ENCODE measurements at regions not wholly inside any gene's neighbourhood (a gene's known extent, or its start where the extent isn't known, plus 50 kb on each side); places are given as distances from the start of the nearest gene placed in this dataset.

DNA sequence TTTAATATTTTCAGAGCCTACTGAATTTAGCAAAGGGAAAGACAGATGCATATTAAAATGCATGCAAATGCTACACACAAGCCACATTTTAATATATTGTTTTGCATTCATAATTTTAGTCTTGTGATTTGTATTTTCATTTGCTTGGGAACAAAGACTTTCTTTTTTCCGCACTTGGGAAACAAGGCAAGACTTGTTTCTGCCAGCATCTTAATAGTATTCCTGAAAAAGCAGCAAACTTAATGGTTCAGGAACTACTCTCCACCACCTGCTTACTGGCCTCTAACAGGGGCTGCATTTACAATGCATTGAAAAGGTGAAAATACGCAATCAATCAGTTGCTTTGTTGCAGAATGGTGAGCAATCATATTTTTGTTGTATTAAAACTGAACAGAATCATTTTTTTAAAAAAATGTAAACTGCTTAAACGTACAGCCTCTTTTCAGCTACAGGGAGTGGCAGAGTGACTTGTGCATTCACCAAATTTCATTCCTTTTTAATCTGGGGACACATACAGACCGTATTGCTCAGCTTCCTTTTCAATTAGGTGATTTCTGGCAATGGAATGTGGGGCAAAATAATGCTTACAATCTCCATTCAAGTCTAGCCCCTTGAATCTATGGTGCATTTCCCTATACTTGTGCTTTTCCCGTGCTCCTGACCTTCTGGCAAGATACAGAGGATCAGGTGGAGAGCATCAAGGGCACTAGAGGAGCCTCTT lies 144.1 kb upstream of the BTG1 start:
- WGBS (ENCODE audit: insufficient coverage) = no CpG with 5 or more reads among the region's 5 CpGs

DNA sequence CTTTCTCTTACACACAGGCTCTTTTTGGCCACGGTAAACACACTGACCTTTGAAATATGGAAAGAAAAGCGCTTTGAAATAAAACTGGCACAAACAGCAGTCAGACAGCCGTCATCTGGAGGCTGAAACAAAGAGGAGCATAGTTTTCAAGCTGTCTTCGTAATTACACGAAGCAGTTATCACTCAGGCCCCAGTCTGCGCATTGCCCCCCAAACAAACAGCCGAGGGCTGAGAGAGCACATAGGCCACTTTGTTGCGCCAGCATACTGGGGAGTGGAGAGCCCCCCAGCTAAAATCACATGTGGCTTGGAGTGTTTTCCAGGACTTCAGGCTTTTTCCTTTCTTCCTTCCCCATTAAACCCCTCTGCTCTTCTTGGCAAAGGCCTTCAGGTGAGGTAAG lies 142.9 kb upstream of the BTG1 start:
- Histone ChIP-seq H3K27ac (ENCODE audit: low read length) (no peak overlapping the region), H3K27me3 (ENCODE audit: control insufficient read depth, insufficient read depth, low read length) (no peaks in the 10 kb centered on the region), H3K36me3 (ENCODE audit: control insufficient read depth, insufficient read depth, low read length) (no peaks in the 10 kb centered on the region), H3K4me3 (ENCODE audit: low read length) (no peak overlapping the region), H3K4me1 (ENCODE audit: control insufficient read depth, insufficient read depth, low read length) (no peaks in the 10 kb centered on the region), H3K9me3 (replicated peaks; ENCODE audit: control insufficient read depth, low read depth, low read length) (no peaks in the 10 kb centered on the region)
- DNase-seq = peak; percentile 39
- 83% methylated on average over 5 of the region's 8 CpGs for whole genome bisulfite sequencing (ENCODE audit: insufficient coverage)

More for the DNA sequence above, 144.1 kb upstream of the BTG1 start:
- Histone ChIP-seq H3K4me3 (ENCODE audit: low read length) (no peak overlapping the region), H3K27ac (ENCODE audit: low read length) (no peak overlapping the region), H3K27me3 (ENCODE audit: control insufficient read depth, insufficient read depth, low read length) (no peaks in the 10 kb centered on the region), H3K9me3 (replicated peaks; ENCODE audit: control insufficient read depth, low read depth, low read length) (no peaks in the 10 kb centered on the region), H3K36me3 (ENCODE audit: control insufficient read depth, insufficient read depth, low read length) (no peaks in the 10 kb centered on the region), H3K4me1 (ENCODE audit: control insufficient read depth, insufficient read depth, low read length) (no peaks in the 10 kb centered on the region)
- DNase-seq = no peak

DNA sequence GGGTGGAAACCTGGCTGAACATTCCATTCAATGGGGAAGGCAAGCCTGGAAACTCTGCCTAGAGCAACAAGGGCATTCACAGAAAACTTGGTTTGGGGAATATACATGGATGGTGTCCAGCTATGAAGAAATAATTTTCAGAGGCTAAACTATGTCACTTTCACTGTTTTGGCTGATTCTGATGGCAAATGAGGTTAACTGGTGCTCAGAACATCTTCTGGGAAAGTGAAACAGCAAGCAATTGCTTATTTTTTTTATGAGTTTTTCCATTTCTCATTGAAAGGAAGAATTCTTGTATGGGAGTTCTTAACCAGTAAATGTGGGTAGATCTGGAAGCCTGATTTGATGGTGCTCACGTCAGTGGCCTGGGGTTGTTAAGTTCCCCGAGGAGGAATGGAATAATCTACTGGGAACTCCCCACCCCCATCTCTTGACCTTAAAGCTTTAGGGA lies 132.8 kb upstream of the BTG1 start:
- Histone ChIP-seq H3K4me1 (ENCODE audit: control insufficient read depth, insufficient read depth, low read length) (no peaks in the 10 kb centered on the region), H3K4me3 (ENCODE audit: low read length) (no peak overlapping the region), H3K36me3 (ENCODE audit: control insufficient read depth, insufficient read depth, low read length) (no peaks in the 10 kb centered on the region), H3K27ac (ENCODE audit: low read length) (no peak overlapping the region), H3K9me3 (replicated peaks; ENCODE audit: control insufficient read depth, low read depth, low read length) (no peaks in the 10 kb centered on the region), H3K27me3 (ENCODE audit: control insufficient read depth, insufficient read depth, low read length) (no peaks in the 10 kb centered on the region)
- no CpG with 5 or more reads among the region's 2 CpGs for WGBS (ENCODE audit: insufficient coverage)
- peak; percentile 40 for DNase-seq

DNA sequence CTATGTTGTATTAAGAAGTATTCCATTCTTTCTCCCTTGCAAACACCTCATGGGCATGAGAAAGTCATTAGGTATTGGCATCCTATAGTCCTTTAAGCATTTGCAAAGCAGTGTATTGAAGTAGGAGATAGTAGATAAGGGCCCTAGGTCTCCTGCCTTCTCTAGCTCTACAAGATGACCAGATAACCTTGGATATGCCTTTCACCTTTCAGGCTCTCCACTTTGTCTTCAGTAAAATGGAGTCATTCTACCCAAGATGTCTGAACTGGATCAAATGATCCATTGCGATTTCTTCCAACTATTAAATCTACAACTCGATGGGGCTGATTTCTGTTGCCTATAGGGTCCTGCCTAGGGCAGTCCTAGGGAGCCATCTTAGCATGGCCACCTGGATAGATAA lies 132.1 kb upstream of the BTG1 start:
- Histone ChIP-seq H3K27ac (ENCODE audit: low read length) (no peak overlapping the region), H3K27me3 (ENCODE audit: control insufficient read depth, insufficient read depth, low read length) (no peaks in the 10 kb centered on the region), H3K36me3 (ENCODE audit: control insufficient read depth, insufficient read depth, low read length) (no peaks in the 10 kb centered on the region), H3K4me1 (ENCODE audit: control insufficient read depth, insufficient read depth, low read length) (no peaks in the 10 kb centered on the region), H3K9me3 (replicated peaks; ENCODE audit: control insufficient read depth, low read depth, low read length) (no peaks in the 10 kb centered on the region), H3K4me3 (ENCODE audit: low read length) (no peak overlapping the region)
- WGBS (ENCODE audit: insufficient coverage) = no CpG with 5 or more reads among the region's 2 CpGs
- DNase-seq = no peak

DNA sequence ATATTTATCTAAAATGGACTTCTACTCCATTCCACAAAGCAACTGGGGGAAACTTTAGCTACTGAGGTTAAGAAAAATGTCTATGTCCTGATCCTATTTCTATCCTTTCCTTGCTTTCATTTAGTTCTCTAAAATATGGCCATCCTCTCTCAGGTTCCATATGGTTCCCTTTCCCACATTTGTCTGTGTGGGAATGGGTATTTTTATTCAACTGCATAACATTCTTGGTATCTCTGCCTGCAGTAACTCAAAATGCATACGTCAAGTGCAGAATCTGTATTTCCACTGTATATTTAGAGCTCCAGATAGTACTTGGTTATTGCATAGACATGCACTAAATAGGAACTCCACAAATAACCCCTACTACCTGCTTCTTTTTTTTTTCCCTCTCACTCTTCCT lies 130.6 kb upstream of the BTG1 start:
- H3K4me1 ChIP-seq (ENCODE audit: control insufficient read depth, insufficient read depth, low read length) = no peaks in the 10 kb centered on the region
- H3K36me3 ChIP-seq (ENCODE audit: control insufficient read depth, insufficient read depth, low read length) = no peaks in the 10 kb centered on the region
- no peaks in the 10 kb centered on the region for H3K9me3 ChIP-seq (replicated peaks; ENCODE audit: control insufficient read depth, low read depth, low read length)
- DNase-seq = no peak
- no peak overlapping the region for H3K4me3 ChIP-seq (ENCODE audit: low read length)
- no peak overlapping the region for H3K27ac ChIP-seq (ENCODE audit: low read length)
- no CpG with 5 or more reads among the region's 1 CpG for WGBS (ENCODE audit: insufficient coverage)
- H3K27me3 ChIP-seq (ENCODE audit: control insufficient read depth, insufficient read depth, low read length) = no peaks in the 10 kb centered on the region

DNA sequence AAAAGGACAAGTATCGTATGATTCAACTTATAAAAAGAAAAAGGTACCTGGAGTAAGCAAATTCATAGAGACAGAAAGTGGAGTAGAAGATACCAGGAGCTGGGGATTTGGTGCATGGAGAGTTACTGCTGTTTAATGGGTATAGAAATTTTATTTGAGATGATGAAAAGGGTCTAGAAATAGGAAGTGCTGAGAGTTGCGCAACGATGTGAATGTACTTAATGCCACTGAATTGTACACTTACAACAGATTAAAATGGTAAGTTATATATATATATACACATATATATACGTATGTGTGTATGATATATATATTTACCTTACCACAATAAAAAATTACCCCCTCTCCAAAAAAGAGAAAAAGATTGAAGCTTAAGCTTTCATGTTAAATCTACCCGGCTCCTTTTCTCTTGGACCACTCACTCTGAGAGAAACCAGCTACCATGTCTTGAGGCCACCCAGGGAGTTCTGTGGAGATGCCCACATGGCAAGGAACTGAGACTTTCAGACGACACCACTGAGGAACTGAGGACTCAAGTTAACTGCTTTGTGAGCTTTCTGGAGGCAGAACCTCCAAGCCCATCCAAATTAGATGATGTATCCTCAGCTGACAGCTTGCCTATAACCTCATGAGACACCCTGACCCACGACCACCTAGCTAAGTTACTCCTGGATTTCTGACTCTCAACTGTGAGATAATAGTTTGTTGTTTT lies 130.0 kb upstream of the BTG1 start:
- 100% methylated on average over 1 of the region's 7 CpGs for WGBS (ENCODE audit: insufficient coverage)
- Histone ChIP-seq H3K27me3 (ENCODE audit: control insufficient read depth, insufficient read depth, low read length) (no peaks in the 10 kb centered on the region), H3K9me3 (replicated peaks; ENCODE audit: control insufficient read depth, low read depth, low read length) (no peaks in the 10 kb centered on the region), H3K27ac (ENCODE audit: low read length) (no peak overlapping the region), H3K36me3 (ENCODE audit: control insufficient read depth, insufficient read depth, low read length) (no peaks in the 10 kb centered on the region), H3K4me1 (ENCODE audit: control insufficient read depth, insufficient read depth, low read length) (no peaks in the 10 kb centered on the region), H3K4me3 (ENCODE audit: low read length) (no peak overlapping the region)
- no peak for DNase-seq

DNA sequence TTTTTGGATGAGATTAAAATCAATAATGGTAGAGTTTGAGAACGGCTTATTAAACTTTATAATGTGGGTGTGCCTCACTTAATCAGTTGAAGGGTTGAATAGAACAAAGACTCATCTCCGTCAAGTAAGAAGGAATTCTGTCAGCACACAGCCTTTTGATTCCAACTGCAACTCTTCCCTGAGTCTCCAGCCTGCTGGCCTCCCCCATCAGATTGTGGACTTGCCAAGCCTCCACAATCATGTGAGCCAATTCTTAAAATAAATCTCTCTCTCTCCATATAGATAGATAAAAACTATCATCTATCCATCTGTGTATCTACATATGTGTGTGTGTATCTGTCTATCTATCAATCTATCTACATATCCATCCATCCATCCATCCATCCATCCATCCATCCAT lies 127.4 kb upstream of the BTG1 start:
- DNase-seq = no peak
- Histone ChIP-seq H3K27ac (ENCODE audit: low read length) (no peak overlapping the region), H3K4me3 (ENCODE audit: low read length) (no peak overlapping the region), H3K27me3 (ENCODE audit: control insufficient read depth, insufficient read depth, low read length) (no peaks in the 10 kb centered on the region), H3K36me3 (ENCODE audit: control insufficient read depth, insufficient read depth, low read length) (no peaks in the 10 kb centered on the region), H3K9me3 (replicated peaks; ENCODE audit: control insufficient read depth, low read depth, low read length) (no peaks in the 10 kb centered on the region), H3K4me1 (ENCODE audit: control insufficient read depth, insufficient read depth, low read length) (no peaks in the 10 kb centered on the region)
- no CpG with 5 or more reads among the region's 2 CpGs for WGBS (ENCODE audit: insufficient coverage)

DNA sequence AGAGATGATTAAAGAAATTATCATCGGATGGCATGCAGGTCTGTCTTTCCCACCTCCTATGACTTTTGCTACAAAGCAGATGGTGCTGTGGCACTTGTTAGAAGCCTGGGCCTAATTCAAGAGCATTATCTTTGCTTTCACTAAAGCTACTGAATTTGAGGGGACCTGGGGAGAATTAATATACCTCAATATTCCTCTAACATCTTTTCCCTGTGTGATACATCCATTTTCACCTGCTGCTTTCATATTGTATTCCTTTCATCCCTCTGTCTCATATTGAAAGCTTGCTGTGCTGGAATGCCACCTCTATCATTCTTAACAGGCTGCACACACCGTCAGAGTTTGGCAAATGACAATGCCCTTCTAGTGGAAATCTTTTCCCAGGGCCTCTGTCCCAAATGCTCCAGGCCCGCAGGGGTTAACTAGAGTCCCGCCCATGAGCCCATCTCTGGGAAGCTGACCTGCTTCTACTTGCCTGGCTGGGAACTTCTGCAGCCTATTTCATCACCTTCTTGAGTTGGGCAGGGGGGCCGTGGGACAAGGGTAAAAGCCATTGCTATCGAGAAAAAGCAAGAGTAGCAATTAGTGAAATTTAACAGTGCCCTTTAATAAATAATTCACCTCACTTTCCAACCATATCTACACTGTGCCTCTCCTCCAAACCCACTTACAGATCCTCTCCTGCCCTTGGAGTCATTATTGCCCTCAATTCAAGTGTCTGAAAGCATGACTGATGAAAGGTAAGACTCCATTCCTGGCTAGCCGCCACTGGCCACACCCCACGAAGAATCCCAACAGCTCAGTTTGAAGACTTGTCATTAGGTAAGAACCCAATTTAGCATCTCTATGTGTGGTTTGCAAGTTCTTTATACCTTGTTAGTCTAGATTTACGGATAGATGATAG lies 126.7 kb upstream of the BTG1 start:
- 41% methylated on average over 2 of the region's 9 CpGs for WGBS (ENCODE audit: insufficient coverage)
- DNase-seq = no peak
- Histone ChIP-seq H3K27ac (ENCODE audit: low read length) (no peak overlapping the region), H3K36me3 (ENCODE audit: control insufficient read depth, insufficient read depth, low read length) (no peaks in the 10 kb centered on the region), H3K27me3 (ENCODE audit: control insufficient read depth, insufficient read depth, low read length) (no peaks in the 10 kb centered on the region), H3K4me3 (ENCODE audit: low read length) (no peak overlapping the region), H3K4me1 (ENCODE audit: control insufficient read depth, insufficient read depth, low read length) (no peaks in the 10 kb centered on the region), H3K9me3 (replicated peaks; ENCODE audit: control insufficient read depth, low read depth, low read length) (no peaks in the 10 kb centered on the region)

DNA sequence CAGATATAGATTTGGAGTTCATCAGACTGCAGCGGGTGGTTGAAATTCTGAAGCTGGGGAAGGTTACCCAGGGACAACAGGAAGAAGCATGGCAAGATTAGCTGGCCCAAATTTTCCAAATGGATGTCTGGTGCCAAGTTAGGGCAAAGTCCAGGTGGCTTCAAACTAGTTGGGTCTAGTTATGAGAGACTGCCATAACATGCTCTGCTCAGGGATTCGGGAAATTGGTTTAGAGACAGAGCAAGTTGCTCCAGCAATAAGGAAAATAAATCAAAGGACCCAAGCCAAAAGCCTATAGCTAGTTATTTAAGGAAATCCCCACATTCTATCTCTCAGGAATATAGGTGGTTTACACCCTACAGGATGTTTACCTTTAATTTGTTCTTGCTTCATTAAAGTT lies 125.7 kb upstream of the BTG1 start:
- DNase-seq = no peak
- Histone ChIP-seq H3K36me3 (ENCODE audit: control insufficient read depth, insufficient read depth, low read length) (no peaks in the 10 kb centered on the region), H3K4me1 (ENCODE audit: control insufficient read depth, insufficient read depth, low read length) (no peaks in the 10 kb centered on the region), H3K4me3 (ENCODE audit: low read length) (no peak overlapping the region), H3K27ac (ENCODE audit: low read length) (no peak overlapping the region), H3K9me3 (replicated peaks; ENCODE audit: control insufficient read depth, low read depth, low read length) (no peaks in the 10 kb centered on the region), H3K27me3 (ENCODE audit: control insufficient read depth, insufficient read depth, low read length) (no peaks in the 10 kb centered on the region)
- 92% methylated on average over 1 of the region's 2 CpGs for WGBS (ENCODE audit: insufficient coverage)

DNA sequence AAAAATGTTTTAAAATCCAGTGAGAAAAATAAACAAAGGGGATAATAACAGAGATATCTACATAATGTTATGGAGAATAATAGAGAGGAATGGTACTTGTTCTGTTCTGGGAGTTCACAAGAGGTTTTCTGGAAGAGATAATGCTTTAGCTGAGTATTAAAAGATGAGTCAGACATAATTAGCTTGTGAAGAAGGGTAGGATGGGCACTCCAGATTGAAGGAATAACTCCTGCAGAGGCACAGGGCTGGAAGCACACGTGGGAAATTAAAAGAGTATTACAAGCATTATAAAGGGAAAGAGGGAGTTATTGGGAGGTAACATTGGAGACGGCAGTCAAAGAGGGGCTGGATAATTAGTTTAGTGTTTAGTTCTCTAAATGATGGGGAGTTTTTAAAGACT lies 124.9 kb upstream of the BTG1 start:
- no peak for DNase-seq
- H3K4me1 ChIP-seq (ENCODE audit: control insufficient read depth, insufficient read depth, low read length) = no peaks in the 10 kb centered on the region
- H3K27me3 ChIP-seq (ENCODE audit: control insufficient read depth, insufficient read depth, low read length) = no peaks in the 10 kb centered on the region
- no peak overlapping the region for H3K27ac ChIP-seq (ENCODE audit: low read length)
- no peaks in the 10 kb centered on the region for H3K36me3 ChIP-seq (ENCODE audit: control insufficient read depth, insufficient read depth, low read length)
- 55% methylated on average over 1 of the region's 2 CpGs for WGBS (ENCODE audit: insufficient coverage)
- H3K9me3 ChIP-seq (replicated peaks; ENCODE audit: control insufficient read depth, low read depth, low read length) = no peaks in the 10 kb centered on the region
- H3K4me3 ChIP-seq (ENCODE audit: low read length) = no peak overlapping the region

Data from muscle of leg (tissue), 3 donors.